Retinal pigment epithelial cell (primary cell): ENCODE measurements at regions not wholly inside any gene's neighbourhood (a gene's known extent, or its start where the extent isn't known, plus 50 kb on each side); places are given as distances from the start of the nearest gene placed in this dataset.

Experiments used
- DNase-seq: peaks from one replicate; pipeline ENCODE4 v3.0.0-alpha.2; 2010; ENCODE audit warnings: low read depth
- H3K4me3 ChIP-seq: 2 replicates; pipeline ENCODE4 v1.5.1; 2011; ENCODE audit warnings: mild to moderate bottlenecking, low read length, control low read depth, moderate library complexity
- TF ChIP-seq, protein P1 (sequence below): conservative IDR thresholded peaks from 2 replicates; pipeline ENCODE4 v1.5.1; 2011; ENCODE audit warnings: low read depth, low read length, control low read depth, inconsistent platforms

DNA sequence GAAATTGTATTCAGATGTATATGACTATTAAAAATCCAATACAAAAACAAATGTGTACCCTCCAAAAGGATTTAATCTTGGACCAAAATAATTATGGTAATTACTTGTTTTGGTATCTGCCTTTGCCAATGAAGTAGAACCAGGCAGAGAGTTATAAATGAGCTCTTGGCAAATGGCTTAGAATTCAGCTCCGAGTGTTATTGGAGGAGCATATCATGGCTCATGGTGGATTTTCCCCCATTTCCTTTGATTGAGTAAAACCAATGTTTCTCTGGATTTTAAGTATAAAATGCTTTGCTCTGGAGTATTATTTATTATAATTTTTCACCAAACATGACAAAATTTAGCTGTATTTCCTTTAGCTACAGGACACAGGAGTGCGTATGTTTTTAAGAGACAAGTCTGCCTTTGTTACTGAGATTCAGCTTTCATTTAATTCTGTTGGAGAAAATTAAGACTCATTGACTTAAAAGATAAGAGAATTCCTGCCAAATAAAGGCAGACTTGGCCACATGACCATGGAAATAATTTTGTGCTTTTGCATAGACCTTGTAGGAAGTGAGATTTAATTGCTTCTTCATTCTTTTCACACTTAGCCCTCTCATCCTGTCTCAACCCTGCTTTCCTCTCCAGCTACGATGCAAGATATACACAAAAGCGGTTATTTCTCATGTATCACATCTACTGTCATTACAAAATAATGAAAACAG, 281.0 kb upstream of the SOX11 start:
- TF ChIP-seq, protein P1, sequence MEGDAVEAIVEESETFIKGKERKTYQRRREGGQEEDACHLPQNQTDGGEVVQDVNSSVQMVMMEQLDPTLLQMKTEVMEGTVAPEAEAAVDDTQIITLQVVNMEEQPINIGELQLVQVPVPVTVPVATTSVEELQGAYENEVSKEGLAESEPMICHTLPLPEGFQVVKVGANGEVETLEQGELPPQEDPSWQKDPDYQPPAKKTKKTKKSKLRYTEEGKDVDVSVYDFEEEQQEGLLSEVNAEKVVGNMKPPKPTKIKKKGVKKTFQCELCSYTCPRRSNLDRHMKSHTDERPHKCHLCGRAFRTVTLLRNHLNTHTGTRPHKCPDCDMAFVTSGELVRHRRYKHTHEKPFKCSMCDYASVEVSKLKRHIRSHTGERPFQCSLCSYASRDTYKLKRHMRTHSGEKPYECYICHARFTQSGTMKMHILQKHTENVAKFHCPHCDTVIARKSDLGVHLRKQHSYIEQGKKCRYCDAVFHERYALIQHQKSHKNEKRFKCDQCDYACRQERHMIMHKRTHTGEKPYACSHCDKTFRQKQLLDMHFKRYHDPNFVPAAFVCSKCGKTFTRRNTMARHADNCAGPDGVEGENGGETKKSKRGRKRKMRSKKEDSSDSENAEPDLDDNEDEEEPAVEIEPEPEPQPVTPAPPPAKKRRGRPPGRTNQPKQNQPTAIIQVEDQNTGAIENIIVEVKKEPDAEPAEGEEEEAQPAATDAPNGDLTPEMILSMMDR = no peak

GRCh38 chr2:5412001-5412400, 280.2 kb upstream of the SOX11 start:
- TF ChIP-seq, protein P1 = no peak
- no peak for DNase-seq
- H3K4me3 ChIP-seq = no peak overlapping the region

More for the DNA sequence above, 281.0 kb upstream of the SOX11 start:
- H3K4me3 ChIP-seq = no peak overlapping the region
- no peak for DNase-seq

DNA sequence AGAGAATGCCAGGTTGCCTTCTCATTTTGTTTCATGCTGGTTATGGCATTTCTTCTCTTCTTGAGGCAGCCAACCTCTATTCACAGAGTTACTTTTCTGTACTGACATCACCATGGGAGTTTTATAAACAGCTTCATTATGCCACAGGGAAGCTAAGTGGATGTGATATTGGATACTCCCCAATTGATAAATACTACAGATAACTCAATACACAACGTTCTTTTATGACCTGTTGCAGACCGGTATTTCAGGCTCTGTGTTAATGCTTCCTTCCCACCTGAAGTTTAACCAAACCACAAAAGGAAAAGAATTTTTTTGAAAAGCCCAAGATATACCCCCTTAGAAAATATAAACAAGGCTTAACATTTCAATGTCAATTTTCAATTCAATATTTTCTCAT, 258.3 kb upstream of the SOX11 start:
- DNase-seq = no peak
- TF ChIP-seq, protein P1 = no peak
- H3K4me3 ChIP-seq = no peak overlapping the region

GRCh38 chr2:5437375-5437774, 254.8 kb upstream of the SOX11 start:
- no peak overlapping the region for H3K4me3 ChIP-seq
- DNase-seq = no peak
- TF ChIP-seq, protein P1 = no peak

DNA sequence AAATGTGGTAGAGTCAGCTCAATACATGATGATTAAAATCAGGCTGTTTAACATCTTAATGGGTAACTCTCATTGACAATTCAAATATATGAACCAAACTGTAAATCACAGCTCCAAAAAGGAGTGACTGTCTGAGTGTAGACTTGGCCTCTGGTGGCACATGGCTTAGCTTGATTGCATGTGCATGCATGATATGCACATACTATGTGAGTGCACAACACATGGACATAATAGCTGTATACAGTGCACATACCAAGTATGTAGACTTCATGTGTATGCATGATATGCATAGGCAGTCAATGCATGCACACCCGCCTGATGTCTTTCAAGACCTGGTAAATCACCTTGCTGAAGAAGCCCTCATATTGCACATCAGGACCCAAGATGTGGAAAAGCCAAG, 252.0 kb upstream of the SOX11 start:
- TF ChIP-seq, protein P1 = no peak
- no peak for DNase-seq
- no peak overlapping the region for H3K4me3 ChIP-seq

DNA sequence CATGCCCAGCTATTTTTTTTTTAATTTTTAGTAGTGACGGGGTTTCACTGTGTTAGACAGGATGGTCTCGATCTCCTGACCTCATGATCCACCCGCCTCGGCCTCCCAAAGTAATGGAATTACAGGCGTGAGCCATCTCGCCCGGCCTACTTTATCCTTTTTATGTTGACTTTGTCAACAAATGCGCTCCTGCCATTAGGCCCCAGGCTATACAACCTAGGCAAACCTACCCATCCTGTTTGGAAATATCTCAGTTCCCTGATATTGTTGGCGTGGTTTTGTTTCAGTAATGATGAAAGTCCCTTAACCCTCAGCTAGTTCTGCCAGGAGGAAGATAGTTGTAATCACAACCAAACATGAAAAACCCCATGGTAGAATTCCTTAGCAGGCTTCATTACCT, 249.4 kb upstream of the SOX11 start:
- TF ChIP-seq, protein P1 = no peak
- DNase-seq = no peak
- H3K4me3 ChIP-seq = no peak overlapping the region

- no peak for DNase-seq
These were observed 248.0 kb upstream of the SOX11 start for GRCh38 chr2:5444168-5444567.

More at GRCh38 chr2:5444168-5444567, 248.0 kb upstream of the SOX11 start:
- TF ChIP-seq, protein P1 = no peak
- no peak overlapping the region for H3K4me3 ChIP-seq
